ENCODE measurements at regions not wholly inside any gene's neighbourhood (a gene's known extent, or its start where the extent isn't known, plus 50 kb on each side); places are given as distances from the start of the nearest gene placed in this dataset.

DNA sequence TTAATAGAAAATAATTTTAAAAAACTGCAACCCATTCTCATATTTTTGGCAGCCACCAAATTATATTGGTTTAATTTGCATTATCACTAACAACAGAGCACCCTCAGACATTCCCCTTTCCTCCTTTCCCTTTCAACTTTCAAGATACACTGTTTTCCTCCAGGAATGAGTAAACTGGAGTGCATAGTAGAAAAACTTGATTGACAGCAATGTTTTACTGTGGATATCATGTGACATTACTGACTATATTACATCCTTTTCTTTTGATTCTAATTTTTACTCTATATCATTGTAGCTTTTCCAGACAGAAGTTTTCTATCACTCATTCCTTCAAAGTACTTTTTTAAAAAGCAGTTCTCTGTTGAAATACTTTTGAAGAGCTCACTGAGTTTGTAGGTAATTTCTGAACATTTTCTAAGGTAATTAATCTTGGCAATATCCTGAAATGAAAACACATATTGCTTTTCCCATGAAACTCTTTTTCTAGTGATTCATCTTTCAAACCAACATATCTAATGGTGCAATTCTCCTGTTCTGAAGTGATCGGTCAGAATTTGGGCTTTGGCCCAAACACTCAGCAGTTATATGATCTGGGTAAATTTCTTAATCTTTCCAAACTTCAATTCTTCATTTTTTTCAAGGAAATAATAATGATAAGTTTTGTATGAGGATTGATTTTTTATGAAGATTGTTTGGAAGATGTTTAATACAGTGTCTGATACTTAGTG is 920.4 kb upstream of the EPHA5 start:
- no peak overlapping the region for H3K27ac ChIP-seq
- no peak for TF ChIP-seq CTCF (conservative IDR thresholded peaks at IDR 0.05)

DNA sequence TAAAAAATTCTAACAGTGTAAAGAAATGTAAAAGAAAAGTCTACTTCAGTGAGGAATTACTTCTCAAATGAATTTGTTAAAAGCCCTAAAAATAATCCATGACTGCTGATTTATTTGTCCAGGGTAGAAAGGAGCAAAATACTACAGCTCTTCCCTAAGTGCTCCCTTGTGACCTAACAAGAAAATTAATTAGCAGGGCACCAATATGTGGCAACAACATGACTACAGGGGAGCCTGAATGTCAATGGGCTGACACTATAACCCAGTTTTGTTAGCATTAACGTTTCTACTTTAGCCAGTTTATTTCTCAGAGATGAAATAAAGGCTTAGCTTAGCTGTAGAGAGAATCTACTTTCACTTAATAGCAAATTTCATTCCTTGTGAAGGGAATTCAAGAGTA is 918.9 kb upstream of the EPHA5 start:
- H3K27ac ChIP-seq = no peak overlapping the region
- TF ChIP-seq CTCF (conservative IDR thresholded peaks at IDR 0.05) = no peak

- no peak for TF ChIP-seq CTCF (conservative IDR thresholded peaks at IDR 0.05)
- no peak overlapping the region for H3K27ac ChIP-seq
These were observed 915.5 kb upstream of the EPHA5 start for GRCh38 chr4:66585767-66586166.

DNA sequence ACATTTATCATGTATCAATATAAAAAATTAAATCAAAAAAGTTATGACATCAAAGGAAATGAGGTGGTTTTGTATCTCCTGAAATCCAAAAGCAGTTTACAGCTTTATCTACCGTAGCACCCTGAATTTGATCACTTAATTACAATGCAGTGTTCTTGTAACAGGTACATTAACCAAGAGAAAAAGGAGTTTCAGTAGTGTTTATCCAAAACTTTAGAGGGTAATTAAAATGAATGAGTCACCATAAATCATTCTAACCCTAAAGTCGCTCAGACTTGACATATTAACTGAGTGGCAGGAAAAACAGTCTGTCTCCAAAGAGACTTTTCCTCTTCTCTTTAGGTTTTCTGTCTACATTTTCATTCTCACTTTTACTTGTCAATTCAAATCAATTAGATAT is 907.6 kb upstream of the EPHA5 start:
- no peak for TF ChIP-seq CTCF (conservative IDR thresholded peaks at IDR 0.05)
- H3K27ac ChIP-seq = no peak overlapping the region

- H3K27ac ChIP-seq = no peak overlapping the region
- no peak for TF ChIP-seq CTCF (conservative IDR thresholded peaks at IDR 0.05)
These were observed 904.9 kb upstream of the EPHA5 start for GRCh38 chr4:66575008-66575696.

DNA sequence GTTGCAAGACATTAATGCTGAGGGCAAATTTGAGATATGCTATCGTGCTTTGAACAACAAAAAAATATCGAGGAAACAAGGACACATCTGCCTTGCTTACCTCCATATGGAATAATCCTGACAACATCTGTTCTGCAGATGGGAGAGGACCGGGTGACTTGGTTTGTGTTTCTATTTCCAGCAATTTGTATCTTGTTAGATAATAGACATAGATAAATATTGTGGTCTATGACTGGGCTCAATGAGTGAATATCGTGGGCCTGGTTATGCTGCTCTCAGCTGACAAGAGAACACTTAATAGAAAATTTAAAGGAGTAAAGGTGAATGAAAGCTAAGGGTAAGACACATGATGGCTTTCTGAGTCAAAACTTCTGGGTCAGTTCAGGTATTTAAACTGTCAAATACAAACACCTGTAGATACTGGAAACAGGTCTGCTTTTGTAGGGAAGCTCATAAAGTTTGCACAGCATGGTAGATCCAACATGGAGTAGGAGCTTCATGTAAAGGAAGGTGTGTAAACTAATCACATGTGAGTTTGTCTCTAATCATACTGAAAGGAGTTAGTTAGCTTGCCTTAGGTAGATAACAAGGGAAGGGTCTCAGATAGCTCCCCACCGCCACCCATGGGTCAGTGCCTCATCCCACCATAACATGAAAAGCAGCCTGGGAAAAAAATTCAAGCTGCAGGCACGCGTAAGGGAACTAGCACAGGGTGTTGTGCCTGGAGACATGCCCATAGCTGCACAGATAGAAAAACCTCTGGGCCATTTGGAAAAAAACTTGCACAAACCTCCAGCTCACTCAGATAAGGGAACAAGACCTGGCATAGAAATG is 904.1 kb upstream of the EPHA5 start:
- no peak overlapping the region for H3K27ac ChIP-seq

More for the DNA sequence above, 904.1 kb upstream of the EPHA5 start:
- no peak for TF ChIP-seq CTCF (conservative IDR thresholded peaks at IDR 0.05)
